GM20000 (cell line): ENCODE measurements at regions not wholly inside any gene's neighbourhood (a gene's known extent, or its start where the extent isn't known, plus 50 kb on each side); places are given as distances from the start of the nearest gene placed in this dataset.

Experiments used
- DNase-seq: peaks from one replicate; pipeline ENCODE4 v3.0.0; 2012; ENCODE audit warnings: low spot score
- TF ChIP-seq, protein P1 (sequence below): IDR thresholded peaks from 2 replicates; pipeline ENCODE4 v1.5.1; 2012; ENCODE audit warnings: mild to moderate bottlenecking, control low read depth; ENCODE audit errors: extremely low read depth, missing control alignments

DNA sequence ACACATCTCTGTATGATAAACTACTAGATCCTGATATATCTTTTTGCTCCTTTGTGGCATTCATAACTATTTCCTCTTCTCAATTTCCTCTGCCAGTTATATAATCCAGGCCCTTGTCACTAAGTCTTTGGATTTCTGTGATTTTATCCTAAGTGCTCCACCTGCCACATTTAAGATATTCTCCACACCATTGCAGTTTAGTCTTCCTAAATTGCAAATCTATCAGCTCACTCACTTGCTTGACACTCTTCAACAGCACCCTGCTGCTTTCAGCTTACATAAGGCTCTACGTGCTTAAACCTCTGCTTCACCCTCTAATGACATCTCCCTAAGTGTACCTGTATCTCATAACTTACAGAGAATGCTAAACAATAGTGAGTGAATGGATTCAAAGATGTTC is 1032.2 kb upstream of the SEL1L start:
- no peak for DNase-seq
- TF ChIP-seq, protein P1, sequence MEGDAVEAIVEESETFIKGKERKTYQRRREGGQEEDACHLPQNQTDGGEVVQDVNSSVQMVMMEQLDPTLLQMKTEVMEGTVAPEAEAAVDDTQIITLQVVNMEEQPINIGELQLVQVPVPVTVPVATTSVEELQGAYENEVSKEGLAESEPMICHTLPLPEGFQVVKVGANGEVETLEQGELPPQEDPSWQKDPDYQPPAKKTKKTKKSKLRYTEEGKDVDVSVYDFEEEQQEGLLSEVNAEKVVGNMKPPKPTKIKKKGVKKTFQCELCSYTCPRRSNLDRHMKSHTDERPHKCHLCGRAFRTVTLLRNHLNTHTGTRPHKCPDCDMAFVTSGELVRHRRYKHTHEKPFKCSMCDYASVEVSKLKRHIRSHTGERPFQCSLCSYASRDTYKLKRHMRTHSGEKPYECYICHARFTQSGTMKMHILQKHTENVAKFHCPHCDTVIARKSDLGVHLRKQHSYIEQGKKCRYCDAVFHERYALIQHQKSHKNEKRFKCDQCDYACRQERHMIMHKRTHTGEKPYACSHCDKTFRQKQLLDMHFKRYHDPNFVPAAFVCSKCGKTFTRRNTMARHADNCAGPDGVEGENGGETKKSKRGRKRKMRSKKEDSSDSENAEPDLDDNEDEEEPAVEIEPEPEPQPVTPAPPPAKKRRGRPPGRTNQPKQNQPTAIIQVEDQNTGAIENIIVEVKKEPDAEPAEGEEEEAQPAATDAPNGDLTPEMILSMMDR, result no peak

DNA sequence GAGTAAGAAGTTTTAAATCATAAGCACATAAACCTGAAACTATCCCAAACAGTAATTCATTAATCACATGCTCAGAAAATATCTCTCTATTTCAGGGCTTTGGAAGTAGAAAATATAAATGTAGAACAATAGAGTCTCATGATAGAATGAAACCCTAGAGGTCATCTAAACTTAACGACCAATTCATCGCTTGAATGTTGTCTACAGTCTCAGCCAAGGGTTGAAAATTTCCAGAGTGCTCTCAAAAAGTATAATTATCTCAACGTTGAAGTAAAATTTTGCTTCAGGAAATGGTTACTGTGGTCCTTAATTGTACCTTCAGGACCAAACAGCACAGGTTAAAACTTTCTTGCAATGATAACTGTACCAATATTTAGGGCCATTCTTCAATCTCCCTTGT is 1053.6 kb upstream of the SEL1L start:
- TF ChIP-seq, protein P1, result no peak
- no peak for DNase-seq

DNA sequence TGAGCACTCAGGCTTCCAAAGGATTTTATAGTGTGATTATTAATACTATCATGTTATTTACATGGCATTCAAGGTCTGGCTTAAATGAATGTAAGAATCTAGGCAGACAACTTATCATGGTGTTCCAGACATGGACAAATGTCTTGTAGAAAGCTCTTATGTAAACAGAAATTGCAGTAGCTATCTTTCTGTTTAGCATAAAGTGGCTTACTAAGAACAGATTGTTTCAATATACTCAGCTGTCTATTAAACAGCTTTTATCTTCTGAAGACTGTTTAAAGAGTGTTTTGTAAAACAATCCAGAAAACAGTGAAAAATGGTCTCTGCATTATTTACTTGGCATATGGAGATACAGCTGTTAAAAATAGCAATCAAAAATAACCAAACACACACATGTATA is 1061.8 kb upstream of the SEL1L start:
- DNase-seq, result no peak
- TF ChIP-seq, protein P1, result no peak

DNA sequence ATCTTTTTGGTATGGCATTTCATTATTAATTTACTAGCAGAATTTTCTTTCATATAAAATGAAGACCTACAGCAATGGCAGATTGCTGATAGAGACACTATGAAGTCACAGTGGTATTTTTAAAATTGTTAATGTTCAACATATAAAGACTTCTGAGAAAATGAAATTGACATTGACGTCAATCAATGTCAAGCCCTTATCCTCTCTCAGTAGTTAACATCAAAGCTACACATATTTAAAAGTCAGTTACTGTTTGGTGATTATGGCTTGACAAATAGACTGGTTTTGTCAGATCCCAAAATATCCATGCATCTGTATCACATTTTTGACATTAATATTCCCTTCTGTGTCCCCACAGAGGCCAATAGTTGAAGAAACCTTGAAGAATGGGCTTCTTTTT is 1069.1 kb upstream of the SEL1L start:
- DNase-seq, result no peak
- TF ChIP-seq, protein P1, result no peak

DNA sequence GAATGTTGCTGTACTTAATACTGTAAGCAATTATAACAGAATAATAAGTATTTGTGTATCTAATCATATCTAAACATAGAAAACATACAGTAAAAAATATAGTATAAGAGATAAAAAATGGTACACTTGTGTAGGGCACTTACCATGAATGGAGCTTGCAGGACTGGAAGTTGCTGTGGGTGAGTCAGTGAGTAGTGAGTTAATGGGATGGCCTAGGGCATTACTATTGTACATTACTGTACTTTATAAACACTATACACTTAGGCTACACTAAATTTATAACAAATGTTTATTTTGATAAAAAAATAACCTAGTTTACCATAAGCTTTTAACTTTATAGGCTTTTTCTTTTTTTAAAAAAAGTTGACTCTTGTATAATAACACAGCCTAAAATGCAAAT is 1071.2 kb upstream of the SEL1L start:
- TF ChIP-seq, protein P1, result no peak
- DNase-seq, result no peak

DNA sequence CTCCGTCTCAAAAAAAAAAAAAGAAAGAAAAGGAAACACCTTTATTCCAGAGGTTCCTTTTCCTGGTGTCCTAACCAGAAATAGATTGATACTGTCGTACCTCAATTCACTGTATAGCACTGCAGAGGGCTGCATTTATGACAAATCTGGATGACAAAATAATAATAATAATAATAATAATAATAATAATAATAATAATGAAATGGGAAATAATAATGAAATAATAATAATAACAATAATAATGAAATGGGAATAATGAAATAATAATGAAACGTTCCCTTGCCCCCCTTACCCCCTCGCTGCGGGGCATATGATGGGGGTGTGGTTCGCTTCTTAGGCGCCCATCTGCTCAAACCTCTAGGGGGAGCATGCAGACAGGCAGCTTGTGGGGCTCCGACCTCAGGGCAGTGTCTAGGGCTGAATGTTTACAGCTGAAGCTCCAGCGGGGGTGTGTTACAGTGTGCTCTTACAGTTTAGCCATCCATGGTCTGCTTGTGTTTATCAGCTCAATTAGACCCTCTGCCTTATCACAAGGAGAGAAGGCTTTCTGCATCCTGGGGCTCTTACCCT is 1088.3 kb upstream of the SEL1L start:
- TF ChIP-seq, protein P1, result no peak
- DNase-seq, result no peak

DNA sequence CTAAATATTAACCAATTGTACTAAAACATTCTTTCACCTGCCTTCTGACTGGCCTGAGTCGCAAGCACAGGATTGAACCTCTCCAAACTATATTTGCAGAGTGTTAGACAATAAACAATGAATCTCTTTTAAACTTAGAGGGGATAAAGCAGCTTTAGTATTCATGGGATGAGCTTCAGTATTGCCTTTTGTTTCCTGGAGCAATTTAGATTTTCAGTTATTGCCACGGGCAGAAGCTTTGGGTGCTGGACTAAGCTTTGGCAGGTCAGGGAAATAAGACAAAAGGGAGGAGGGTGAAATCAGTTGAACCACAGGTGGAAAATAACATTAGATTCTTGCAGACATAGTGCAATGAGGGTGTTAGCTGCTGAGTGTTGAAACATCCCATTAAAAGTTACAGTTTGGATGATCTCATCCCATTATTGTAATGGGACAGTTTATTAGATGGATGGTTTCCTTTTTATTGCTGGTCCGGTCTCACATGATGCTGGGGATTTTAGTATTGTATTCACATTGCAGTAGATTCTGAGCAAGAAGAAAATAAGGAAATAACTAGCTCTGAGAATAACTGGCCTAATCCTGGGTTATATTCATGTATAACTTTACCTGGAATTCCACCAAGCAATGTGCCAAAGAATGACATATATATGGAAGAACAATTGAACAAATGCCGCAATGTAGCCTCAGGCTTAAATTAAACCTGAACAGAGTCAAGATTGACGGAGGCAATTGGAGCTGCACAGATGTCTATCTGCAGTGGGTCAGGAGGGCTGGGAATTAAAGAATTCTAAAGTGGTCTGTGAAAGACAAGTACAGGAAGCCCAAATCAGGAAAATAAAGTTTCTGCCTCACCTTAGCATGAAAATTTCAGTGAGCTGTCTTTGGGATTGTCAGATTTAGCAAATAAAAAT is 1092.8 kb upstream of the SEL1L start:
- TF ChIP-seq, protein P1, result no peak
- no peak for DNase-seq
